Gastroesophageal sphincter (tissue), 4 donors: ENCODE measurements at regions not wholly inside any gene's neighbourhood (a gene's known extent, or its start where the extent isn't known, plus 50 kb on each side); places are given as distances from the start of the nearest gene placed in this dataset.

Experiments
- ATAC-seq: fragments of 150-250 bp; one replicate; pipeline ENCODE4 v1.9.1; 2016; ENCODE audit warnings: mild to moderate bottlenecking, moderate library complexity
- H3K27ac ChIP-seq, 4 donors: fragments of 200-600 bp; sonication (generic) in 3 of 4; 1 replicate in 3 of 4; 2 replicates in 1 of 4; pipeline ENCODE4 v1.5.1; 2016 to 2019
- H3K27me3 ChIP-seq: fragments of 200-600 bp; sonication (generic); one replicate; pipeline ENCODE4 v1.5.1; 2019
- H3K36me3 ChIP-seq, 2 donors: fragments of 200-600 bp; sonication (generic); one replicate each; pipeline ENCODE4 v1.5.1; 2019; ENCODE audit warnings: control low read depth in 1 of 2
- H3K4me1 ChIP-seq, 3 donors: fragments of 200-600 bp; sonication (generic); 1 replicate in 2 of 3; 2 replicates in 1 of 3; pipeline ENCODE4 v1.5.1; 2016 to 2019; ENCODE audit warnings: control low read depth in 2 of 3
- H3K4me3 ChIP-seq, 2 donors: fragments of 200-600 bp; sonication (generic); one replicate each; pipeline ENCODE4 v1.5.1; 2019; ENCODE audit warnings: mild to moderate bottlenecking in 1 of 2, moderate library complexity in 1 of 2
- H3K9me3 ChIP-seq, 3 donors: fragments of 200-600 bp; sonication (generic); one replicate each; pipeline ENCODE4 v1.5.1; 2017 to 2019; ENCODE audit warnings: control low read depth in 2 of 3
- CTCF ChIP-seq, 4 experiments: fragments of 200-600 bp in 2 of 4; fragments of 450-650 bp in 2 of 4; sonication (generic) in 1 of 4; IDR thresholded peaks; one replicate each; pipeline ENCODE4 v1.5.1; 2017 to 2019; ENCODE audit warnings: antibody characterized with exemption in 4 of 4, mild to moderate bottlenecking in 2 of 4, moderate library complexity in 2 of 4
- EP300 ChIP-seq: sonication (generic); formaldehyde crosslinking; IDR thresholded peaks from one replicate; pipeline ENCODE4 v1.6.1; 2017; ENCODE audit warnings: antibody characterized with exemption, mild to moderate bottlenecking
- POLR2A ChIP-seq, 2 donors: fragments of 450-650 bp; IDR thresholded peaks; one replicate each; pipeline ENCODE4 v1.6.1; 2017; ENCODE audit warnings: antibody characterized with exemption in 2 of 2, mild to moderate bottlenecking in 2 of 2, moderate library complexity in 1 of 2
- POLR2AphosphoS5 ChIP-seq: sonication (generic); formaldehyde crosslinking; IDR thresholded peaks from one replicate; pipeline ENCODE4 v1.6.1; 2017; ENCODE audit warnings: antibody characterized with exemption
- WGBS, 2 donors: methylation state at CpG; one replicate each; pipeline ENCODE4 v1.1.5; 2018; ENCODE audit warnings: low coverage in 1 of 2; 5-methylcytosine and 5-hydroxymethylcytosine counted together

- TF ChIP-seq EP300, result no peak
- no peak for TF ChIP-seq CTCF (IDR thresholded peaks at IDR 0.05)
- TF ChIP-seq POLR2AphosphoS5, result no peak
- no peak for TF ChIP-seq POLR2A (IDR thresholded peaks at IDR 0.05)
- ATAC-seq, result no peak
- Histone ChIP-seq H3K9me3 (no peaks in the 10 kb centered on the region), H3K27me3 (no peaks in the 10 kb centered on the region), H3K4me1 (no peaks in the 10 kb centered on the region), H3K27ac (no peak overlapping the region), H3K4me3 (no peak overlapping the region), H3K36me3 (no peaks in the 10 kb centered on the region)
- 75 to 76% methylated on average over 2 to 3 of the region's 5 CpGs for WGBS, 2 donors
Observed at GRCh38 chr2:71864085-71864484, 283.6 kb downstream of the CYP26B1 start.

- no peak for ATAC-seq
- H3K9me3 ChIP-seq, result no peaks in the 10 kb centered on the region
- no peak overlapping the region for H3K27ac ChIP-seq
- 46 to 69% methylated on average over 5 of the region's 5 CpGs for WGBS, 2 donors
- H3K4me1 ChIP-seq, result no peaks in the 10 kb centered on the region
- H3K4me3 ChIP-seq, result no peak overlapping the region
- TF ChIP-seq POLR2AphosphoS5, result no peak
- no peak for TF ChIP-seq CTCF (IDR thresholded peaks at IDR 0.05)
- TF ChIP-seq EP300, result no peak
- TF ChIP-seq POLR2A (IDR thresholded peaks at IDR 0.05), result no peak
- no peaks in the 10 kb centered on the region for H3K36me3 ChIP-seq
- H3K27me3 ChIP-seq, result peaks cover 3% of the 10 kb centered on the region
Observed at GRCh38 chr2:71863396-71863795, 284.3 kb downstream of the CYP26B1 start.

GRCh38 chr2:71862921-71863320 lies 284.7 kb downstream of the CYP26B1 start:
- TF ChIP-seq CTCF (IDR thresholded peaks at IDR 0.05) (no peak), POLR2A (IDR thresholded peaks at IDR 0.05) (no peak), EP300 (no peak), POLR2AphosphoS5 (no peak)
- ATAC-seq, result no peak
- Histone ChIP-seq H3K4me1 (no peaks in the 10 kb centered on the region), H3K9me3 (no peaks in the 10 kb centered on the region), H3K27me3 (peaks cover 8% of the 10 kb centered on the region), H3K4me3 (no peak overlapping the region), H3K27ac (no peak overlapping the region), H3K36me3 (no peaks in the 10 kb centered on the region)
- WGBS, 2 donors, result 56 to 59% methylated on average over 3 of the region's 3 CpGs

- 51 to 62% methylated on average over 6 to 8 of the region's 17 CpGs for WGBS, 2 donors
- no peaks in the 10 kb centered on the region for H3K4me1 ChIP-seq
- ATAC-seq, result no peak
- no peak overlapping the region for H3K27ac ChIP-seq
- H3K9me3 ChIP-seq, result no peaks in the 10 kb centered on the region
- peaks cover 8% of the 10 kb centered on the region for H3K27me3 ChIP-seq
- TF ChIP-seq CTCF (IDR thresholded peaks at IDR 0.05), result no peak
- no peak for TF ChIP-seq POLR2A (IDR thresholded peaks at IDR 0.05)
- TF ChIP-seq EP300, result no peak
- TF ChIP-seq POLR2AphosphoS5, result no peak
- H3K4me3 ChIP-seq, result no peak overlapping the region
- no peaks in the 10 kb centered on the region for H3K36me3 ChIP-seq
Observed at GRCh38 chr2:71861186-71862160, 286.2 kb downstream of the CYP26B1 start.
